VCaP (cell line): ENCODE measurements at regions not wholly inside any gene's neighbourhood (a gene's known extent, or its start where the extent isn't known, plus 50 kb on each side); places are given as distances from the start of the nearest gene placed in this dataset.

Source experiments
- H3K27ac ChIP-seq: fragments of 450-650 bp; 2 replicates; pipeline ENCODE4 v1.5.1; 2017
- CTCF ChIP-seq: fragments of 450-650 bp; conservative IDR thresholded peaks from 2 replicates; pipeline ENCODE4 v1.5.1; 2017; ENCODE audit warnings: mild to moderate bottlenecking, moderate library complexity

- H3K27ac ChIP-seq: no peak overlapping the region
- TF ChIP-seq CTCF: no peak
Observed at GRCh38 chr13:42485272-42485671, 88.7 kb upstream of the TNFSF11 start.

GRCh38 chr13:42486711-42487198 lies 87.2 kb upstream of the TNFSF11 start:
- TF ChIP-seq CTCF: no peak
- no peak overlapping the region for H3K27ac ChIP-seq

- TF ChIP-seq CTCF: no peak
- no peak overlapping the region for H3K27ac ChIP-seq
Observed at GRCh38 chr13:42487221-42487620, 86.7 kb upstream of the TNFSF11 start.

DNA sequence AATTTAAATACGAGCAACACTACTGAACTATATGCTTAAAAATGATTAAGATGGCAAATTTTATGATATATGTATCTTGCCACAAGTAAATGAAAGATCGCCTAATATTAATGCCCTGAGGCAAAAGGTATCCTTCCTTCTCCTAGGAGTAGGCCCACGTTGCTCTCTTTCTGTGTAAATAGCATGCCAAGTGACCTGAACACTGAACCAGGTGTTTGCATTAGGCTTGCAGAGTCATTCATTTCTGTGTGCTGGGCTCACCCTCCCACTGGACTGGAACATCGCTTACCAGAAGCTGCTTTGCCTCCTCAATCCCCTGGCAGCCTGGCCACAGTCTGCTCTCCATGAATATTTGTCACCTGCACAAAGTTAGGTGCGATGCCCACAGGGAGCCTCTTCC lies 83.3 kb upstream of the TNFSF11 start:
- TF ChIP-seq CTCF: no peak
- H3K27ac ChIP-seq: no peak overlapping the region

GRCh38 chr13:42492372-42492920 lies 81.5 kb upstream of the TNFSF11 start:
- no peak overlapping the region for H3K27ac ChIP-seq
- TF ChIP-seq CTCF: no peak

DNA sequence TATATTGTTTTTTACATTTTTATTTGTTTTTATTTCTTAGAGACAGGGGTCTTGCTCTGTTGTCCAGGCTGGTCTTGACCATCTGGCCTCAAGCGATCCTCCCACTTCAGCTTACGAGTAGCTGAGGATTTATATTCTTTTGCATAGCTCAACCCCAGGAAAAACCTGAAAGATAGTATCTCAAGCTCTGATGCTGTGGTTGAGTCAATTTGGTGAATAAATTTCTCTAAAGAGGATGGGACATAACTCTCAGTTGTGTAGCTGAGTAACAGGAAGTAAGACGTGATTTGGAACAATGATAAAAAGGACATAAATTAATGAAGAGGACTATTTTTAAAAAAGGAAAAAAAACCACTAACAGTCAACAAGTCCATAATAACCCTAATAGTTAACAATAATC lies 79.8 kb upstream of the TNFSF11 start:
- no peak for TF ChIP-seq CTCF
- no peak overlapping the region for H3K27ac ChIP-seq

DNA sequence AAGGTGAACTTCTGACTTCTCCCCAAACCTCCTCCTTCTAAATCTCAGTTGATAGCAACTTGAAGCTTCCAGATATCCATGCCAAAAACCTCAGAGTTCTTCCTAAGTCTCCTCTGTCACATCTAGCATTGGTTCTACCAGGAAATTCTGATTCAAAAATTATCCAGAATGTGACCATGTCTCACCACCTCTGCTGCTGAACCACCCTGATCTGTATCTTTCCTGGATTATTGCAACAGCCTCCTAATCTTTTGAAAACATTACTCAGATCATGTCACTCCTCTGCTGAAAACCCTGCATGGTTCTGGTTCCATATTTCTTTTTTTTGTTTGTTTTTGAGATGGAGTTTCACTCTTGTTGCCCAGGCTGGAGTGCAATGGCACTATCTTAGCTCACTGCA lies 78.7 kb upstream of the TNFSF11 start:
- no peak overlapping the region for H3K27ac ChIP-seq

More for the DNA sequence above, 78.7 kb upstream of the TNFSF11 start:
- TF ChIP-seq CTCF: no peak
